Transverse colon (tissue), 4 donors: ENCODE measurements at regions not wholly inside any gene's neighbourhood (a gene's known extent, or its start where the extent isn't known, plus 50 kb on each side); places are given as distances from the start of the nearest gene placed in this dataset.

Experiments used
- DNase-seq: peaks from one replicate; pipeline ENCODE4 v3.0.0-alpha.2; 2019
- H3K27ac ChIP-seq, 4 donors: fragments of 200-600 bp; sonication (generic); 2 replicates each; pipeline ENCODE4 v1.5.1; 2016 to 2018; ENCODE audit warnings: inconsistent platforms in 4 of 4
- H3K27me3 ChIP-seq: fragments of 200-600 bp; sonication (generic); 2 replicates; pipeline ENCODE4 v1.5.1; 2017; ENCODE audit warnings: inconsistent platforms
- H3K36me3 ChIP-seq, 4 donors: fragments of 200-600 bp; sonication (generic); 2 replicates each; pipeline ENCODE4 v1.5.1; 2017 to 2019; ENCODE audit warnings: inconsistent platforms in 4 of 4
- H3K4me1 ChIP-seq, 4 donors: fragments of 200-600 bp; sonication (generic); 2 replicates each; pipeline ENCODE4 v1.5.1; 2017 to 2020; ENCODE audit warnings: inconsistent platforms in 4 of 4
- H3K4me3 ChIP-seq, 4 donors: fragments of 200-600 bp; sonication (generic); 1 replicate in 1 of 4; 2 replicates in 3 of 4; pipeline versions ENCODE4 v1.5.1 to v1.6.1; 2017 to 2019; ENCODE audit warnings: inconsistent platforms in 4 of 4
- H3K9me3 ChIP-seq, 2 donors: fragments of 200-600 bp; sonication (generic); 2 replicates each; pipeline ENCODE4 v1.5.1; 2017 to 2019; ENCODE audit warnings: inconsistent platforms in 2 of 2
- EP300 ChIP-seq: sonication (generic); formaldehyde crosslinking; IDR thresholded peaks from one replicate; pipeline ENCODE4 v1.6.1; 2017; ENCODE audit warnings: antibody characterized with exemption, low read depth
- POLR2A ChIP-seq: fragments of 450-650 bp; IDR thresholded peaks from one replicate; pipeline ENCODE4 v1.6.1; 2016; ENCODE audit warnings: antibody characterized with exemption, mild to moderate bottlenecking, moderate library complexity
- POLR2AphosphoS5 ChIP-seq, 3 donors: sonication (generic); formaldehyde crosslinking; IDR thresholded peaks; one replicate each; pipeline ENCODE4 v1.6.1; 2016; ENCODE audit warnings: antibody characterized with exemption in 3 of 3
- WGBS, 2 donors: methylation state at CpG; one replicate each; pipeline ENCODE4 v1.1.5; 2018; ENCODE audit warnings: low coverage in 1 of 2; 5-methylcytosine and 5-hydroxymethylcytosine counted together
- in situ Hi-C, 4 donors: fragments of 200-750 bp; cut with MboI; loops; one replicate each; pipeline versions ENCODE4 v1.15.0 to v1.15.1; 2017; ENCODE audit warnings: low sequenced_read_pairs in 3 of 4, low pct_ligation_motif_present in 1 of 4, low pct_unique_long_range_greater_than_20kb in 1 of 4
- intact Hi-C: fragments of 100-400 bp; cut with DNase I; formaldehyde crosslinking; loops from one replicate; pipeline ENCODE4 v1.15.1; 2023; ENCODE audit warnings: low total_unique reads
- TF ChIP-seq, protein P1 (sequence below), 5 experiments: fragments of 200-600 bp in 3 of 5; fragments of 450-650 bp in 2 of 5; sonication (generic) in 3 of 5; IDR thresholded peaks; 1 replicate in 2 of 5; 2 replicates in 3 of 5; pipeline ENCODE4 v1.5.1; 2016 to 2017; ENCODE audit warnings: antibody characterized with exemption in 5 of 5, inconsistent platforms in 3 of 5, mild to moderate bottlenecking in 2 of 5, moderate library complexity in 1 of 5

GRCh38 chr6:114762145-114762544, 419.3 kb upstream of the HS3ST5 start:
- WGBS, 2 donors = 58 to 88% methylated on average over 3 to 4 of the region's 4 CpGs
- DNase-seq = no peak

DNA sequence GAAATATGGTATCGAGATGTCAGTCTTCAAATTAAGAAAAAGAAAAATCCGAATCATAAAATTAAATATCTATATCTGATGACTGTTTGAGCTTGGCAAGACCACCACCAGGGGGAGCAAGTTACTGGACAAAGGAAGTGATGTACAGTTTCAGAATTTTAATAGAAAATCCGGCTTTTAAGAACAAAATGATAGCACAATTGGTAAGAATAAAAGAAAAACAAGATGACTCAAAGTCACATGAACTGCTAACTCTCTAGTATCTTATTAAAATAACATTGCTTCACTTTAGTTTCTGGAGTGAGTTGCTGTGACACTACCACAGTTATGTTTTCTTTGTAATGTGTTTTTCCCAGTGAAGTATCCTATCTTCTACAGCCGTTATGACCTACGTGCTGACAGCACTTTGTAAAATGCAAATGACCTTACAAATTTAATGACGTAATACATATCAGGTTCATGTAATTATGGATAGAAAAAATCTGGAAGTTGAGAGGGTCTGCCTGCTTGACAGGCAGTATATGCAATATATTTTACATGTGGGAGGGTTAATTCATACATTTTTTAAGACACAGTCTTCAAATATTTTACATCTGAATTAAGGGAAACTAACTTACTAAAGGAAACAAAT, 405.3 kb upstream of the HS3ST5 start:
- H3K4me3 ChIP-seq = no peak overlapping the region
- DNase-seq = no peak
- no peaks in the 10 kb centered on the region for H3K4me1 ChIP-seq
- WGBS, 2 donors = 12 to 26% methylated on average over 6 of the region's 6 CpGs
- no peak overlapping the region for H3K27ac ChIP-seq
- TF ChIP-seq EP300 = no peak
- no peak for TF ChIP-seq POLR2AphosphoS5 (IDR thresholded peaks at IDR 0.05)
- TF ChIP-seq, protein P1, sequence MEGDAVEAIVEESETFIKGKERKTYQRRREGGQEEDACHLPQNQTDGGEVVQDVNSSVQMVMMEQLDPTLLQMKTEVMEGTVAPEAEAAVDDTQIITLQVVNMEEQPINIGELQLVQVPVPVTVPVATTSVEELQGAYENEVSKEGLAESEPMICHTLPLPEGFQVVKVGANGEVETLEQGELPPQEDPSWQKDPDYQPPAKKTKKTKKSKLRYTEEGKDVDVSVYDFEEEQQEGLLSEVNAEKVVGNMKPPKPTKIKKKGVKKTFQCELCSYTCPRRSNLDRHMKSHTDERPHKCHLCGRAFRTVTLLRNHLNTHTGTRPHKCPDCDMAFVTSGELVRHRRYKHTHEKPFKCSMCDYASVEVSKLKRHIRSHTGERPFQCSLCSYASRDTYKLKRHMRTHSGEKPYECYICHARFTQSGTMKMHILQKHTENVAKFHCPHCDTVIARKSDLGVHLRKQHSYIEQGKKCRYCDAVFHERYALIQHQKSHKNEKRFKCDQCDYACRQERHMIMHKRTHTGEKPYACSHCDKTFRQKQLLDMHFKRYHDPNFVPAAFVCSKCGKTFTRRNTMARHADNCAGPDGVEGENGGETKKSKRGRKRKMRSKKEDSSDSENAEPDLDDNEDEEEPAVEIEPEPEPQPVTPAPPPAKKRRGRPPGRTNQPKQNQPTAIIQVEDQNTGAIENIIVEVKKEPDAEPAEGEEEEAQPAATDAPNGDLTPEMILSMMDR (IDR thresholded peaks at IDR 0.05) = peak in 4 of 5 experiments; percentile 26 to 64 (median 52)
- no peak for TF ChIP-seq POLR2A
- in situ Hi-C loops (loop anchor here in 2 of 4 donors (25.0 kb wide), 1 partner anchor 1139 kb away; no protein-coding TSS in a partner anchor), intact Hi-C loops (no loop called here)
- H3K9me3 ChIP-seq = no peaks in the 10 kb centered on the region
- H3K36me3 ChIP-seq = no peaks in the 10 kb centered on the region
- H3K27me3 ChIP-seq = no peaks in the 10 kb centered on the region

More at GRCh38 chr6:114762145-114762544, 419.3 kb upstream of the HS3ST5 start:
- H3K36me3 ChIP-seq = no peaks in the 10 kb centered on the region
- in situ Hi-C loops (no loop called here), intact Hi-C loops (no loop called here)
- no peaks in the 10 kb centered on the region for H3K4me1 ChIP-seq
- no peaks in the 10 kb centered on the region for H3K9me3 ChIP-seq
- TF ChIP-seq, protein P1 (IDR thresholded peaks at IDR 0.05) = no peak
- no peak for TF ChIP-seq POLR2A
- no peak for TF ChIP-seq POLR2AphosphoS5 (IDR thresholded peaks at IDR 0.05)
- no peak for TF ChIP-seq EP300
- H3K4me3 ChIP-seq = no peak overlapping the region
- no peaks in the 10 kb centered on the region for H3K27me3 ChIP-seq
- H3K27ac ChIP-seq = no peak overlapping the region

GRCh38 chr6:114740547-114740946, 397.7 kb upstream of the HS3ST5 start:
- H3K4me3 ChIP-seq = no peak overlapping the region
- TF ChIP-seq POLR2A (no peak), POLR2AphosphoS5 (IDR thresholded peaks at IDR 0.05) (no peak), EP300 (no peak)
- TF ChIP-seq, protein P1 (IDR thresholded peaks at IDR 0.05) = no peak
- H3K4me1 ChIP-seq = no peaks in the 10 kb centered on the region
- in situ Hi-C loops = loop anchor here in 2 of 4 donors (25.0 kb wide), 1 partner anchor 1147 kb away; no protein-coding TSS in a partner anchor
- H3K27me3 ChIP-seq = no peaks in the 10 kb centered on the region
- intact Hi-C loops = no loop called here
- 75 to 85% methylated on average over 2 of the region's 2 CpGs for WGBS, 2 donors
- H3K9me3 ChIP-seq = no peaks in the 10 kb centered on the region
- H3K36me3 ChIP-seq = no peaks in the 10 kb centered on the region
- no peak overlapping the region for H3K27ac ChIP-seq
- DNase-seq = no peak

DNA sequence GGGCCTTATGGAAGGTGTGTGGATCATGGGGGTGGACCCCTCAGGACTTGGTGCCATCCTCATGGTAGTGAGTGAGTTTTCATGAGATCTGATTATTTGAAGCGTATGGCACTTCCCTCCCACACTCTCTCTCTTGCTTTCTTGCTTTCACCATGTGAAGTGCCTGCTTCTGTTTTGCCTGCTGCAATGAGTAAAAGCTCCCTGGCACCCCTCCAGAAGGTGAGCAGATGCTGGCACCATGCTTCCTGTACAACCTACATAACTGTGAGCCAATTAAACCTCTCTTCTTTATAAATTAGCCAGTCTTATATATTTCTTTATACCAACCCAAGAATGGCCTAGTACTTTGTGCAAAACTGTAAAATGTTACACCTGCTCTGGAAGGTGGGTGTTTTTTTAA, 396.8 kb upstream of the HS3ST5 start:
- 80 to 92% methylated on average over 1 of the region's 1 CpG for WGBS, 2 donors

More for the DNA sequence above, 396.8 kb upstream of the HS3ST5 start:
- in situ Hi-C loops (loop anchor here in 2 of 4 donors (25.0 kb wide), 1 partner anchor 1148 kb away; no protein-coding TSS in a partner anchor), intact Hi-C loops (no loop called here)
- Histone ChIP-seq H3K9me3 (no peaks in the 10 kb centered on the region), H3K27me3 (no peaks in the 10 kb centered on the region), H3K27ac (no peak overlapping the region), H3K4me3 (no peak overlapping the region), H3K36me3 (no peaks in the 10 kb centered on the region), H3K4me1 (no peaks in the 10 kb centered on the region)
- TF ChIP-seq, protein P1 (IDR thresholded peaks at IDR 0.05) = no peak
- TF ChIP-seq POLR2AphosphoS5 (IDR thresholded peaks at IDR 0.05) (no peak), POLR2A (no peak), EP300 (no peak)
- DNase-seq = no peak
